PFSK-1 (cell line): ENCODE measurements at regions not wholly inside any gene's neighbourhood (a gene's known extent, or its start where the extent isn't known, plus 50 kb on each side); places are given as distances from the start of the nearest gene placed in this dataset.

Experiments
- POLR2AphosphoS5 ChIP-seq: IDR thresholded peaks from 2 replicates; pipeline ENCODE4 v1.6.1; 2012; ENCODE audit warnings: low read depth, mild to moderate bottlenecking, control low read depth, low read length, moderate library complexity
- SIN3A ChIP-seq: IDR thresholded peaks from 2 replicates; pipeline ENCODE4 v1.6.1; 2012; ENCODE audit warnings: mild to moderate bottlenecking, low read length, moderate library complexity, borderline replicate concordance; ENCODE audit not compliant: insufficient read depth
- TAF1 ChIP-seq: IDR thresholded peaks from 2 replicates; pipeline ENCODE4 v1.6.1; 2012; ENCODE audit warnings: low read length, control low read depth, borderline replicate concordance; ENCODE audit not compliant: insufficient read depth
- TF ChIP-seq, protein P1 (sequence below), 2 experiments: IDR thresholded peaks; 2 replicates each; pipeline versions ENCODE4 v1.6.1 to v1.8.0; 2011 to 2012; ENCODE audit warnings: low read depth in 2 of 2, low read length in 2 of 2, control low read depth in 1 of 2, inconsistent platforms in 1 of 2, mild to moderate bottlenecking in 1 of 2, moderate library complexity in 1 of 2; ENCODE audit not compliant: insufficient read depth in 1 of 2

- no peak for TF ChIP-seq POLR2AphosphoS5
- TF ChIP-seq, protein P1, sequence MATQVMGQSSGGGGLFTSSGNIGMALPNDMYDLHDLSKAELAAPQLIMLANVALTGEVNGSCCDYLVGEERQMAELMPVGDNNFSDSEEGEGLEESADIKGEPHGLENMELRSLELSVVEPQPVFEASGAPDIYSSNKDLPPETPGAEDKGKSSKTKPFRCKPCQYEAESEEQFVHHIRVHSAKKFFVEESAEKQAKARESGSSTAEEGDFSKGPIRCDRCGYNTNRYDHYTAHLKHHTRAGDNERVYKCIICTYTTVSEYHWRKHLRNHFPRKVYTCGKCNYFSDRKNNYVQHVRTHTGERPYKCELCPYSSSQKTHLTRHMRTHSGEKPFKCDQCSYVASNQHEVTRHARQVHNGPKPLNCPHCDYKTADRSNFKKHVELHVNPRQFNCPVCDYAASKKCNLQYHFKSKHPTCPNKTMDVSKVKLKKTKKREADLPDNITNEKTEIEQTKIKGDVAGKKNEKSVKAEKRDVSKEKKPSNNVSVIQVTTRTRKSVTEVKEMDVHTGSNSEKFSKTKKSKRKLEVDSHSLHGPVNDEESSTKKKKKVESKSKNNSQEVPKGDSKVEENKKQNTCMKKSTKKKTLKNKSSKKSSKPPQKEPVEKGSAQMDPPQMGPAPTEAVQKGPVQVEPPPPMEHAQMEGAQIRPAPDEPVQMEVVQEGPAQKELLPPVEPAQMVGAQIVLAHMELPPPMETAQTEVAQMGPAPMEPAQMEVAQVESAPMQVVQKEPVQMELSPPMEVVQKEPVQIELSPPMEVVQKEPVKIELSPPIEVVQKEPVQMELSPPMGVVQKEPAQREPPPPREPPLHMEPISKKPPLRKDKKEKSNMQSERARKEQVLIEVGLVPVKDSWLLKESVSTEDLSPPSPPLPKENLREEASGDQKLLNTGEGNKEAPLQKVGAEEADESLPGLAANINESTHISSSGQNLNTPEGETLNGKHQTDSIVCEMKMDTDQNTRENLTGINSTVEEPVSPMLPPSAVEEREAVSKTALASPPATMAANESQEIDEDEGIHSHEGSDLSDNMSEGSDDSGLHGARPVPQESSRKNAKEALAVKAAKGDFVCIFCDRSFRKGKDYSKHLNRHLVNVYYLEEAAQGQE (IDR thresholded peaks at IDR 0.05; ENCODE audit: insufficient read depth in 1 of 2, low read depth in 2 of 2, low read length in 2 of 2): no peak
- no peak for TF ChIP-seq TAF1
- no peak for TF ChIP-seq SIN3A
Observed at GRCh38 chr10:7007600-7008190, 403.1 kb downstream of the SFMBT2 start.
